NCI-H446 (cell line): ENCODE measurements at regions not wholly inside any gene's neighbourhood (a gene's known extent, or its start where the extent isn't known, plus 50 kb on each side); places are given as distances from the start of the nearest gene placed in this dataset.
"Not testable (repeated sequence)": the region's sequence is repeated elsewhere in the genome, so short reads cannot be mapped to it uniquely, and the experiment has no call there.

Experiments used
- DNase-seq, 2 experiments: peaks; one replicate each; lab custom pipeline; 2025; lab: John Stamatoyannopoulos, UW

GRCh38 chr14:65834812-65835211 is 422.3 kb downstream of the FUT8 start:
- DNase-seq = no peak

GRCh38 chr14:65835501-65835900 is 423.0 kb downstream of the FUT8 start:
- DNase-seq = no peak

- no peak for DNase-seq
Measured at GRCh38 chr14:65838565-65838964, 426.0 kb downstream of the FUT8 start.

GRCh38 chr14:65840118-65840751 is 427.7 kb downstream of the FUT8 start:
- peak; percentile 39 to 61 for DNase-seq

DNA sequence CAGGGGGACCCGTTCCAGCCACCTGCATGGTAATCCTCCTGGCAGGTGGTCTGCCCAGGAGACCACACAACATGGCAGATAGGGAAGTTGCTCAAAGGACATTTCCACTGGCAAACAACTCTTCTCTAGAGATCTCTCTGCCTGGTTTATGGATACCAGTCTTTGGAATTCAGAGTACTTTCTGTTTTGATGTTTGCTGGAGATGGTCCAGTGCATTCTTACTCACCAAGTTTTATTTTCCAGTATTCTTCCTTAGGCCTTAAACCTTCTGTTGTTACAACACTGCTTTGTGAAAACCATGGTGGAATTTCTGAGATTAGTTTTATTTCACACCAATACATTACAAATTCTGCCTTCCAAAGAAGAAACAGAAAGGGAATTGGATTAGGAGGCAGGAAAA is 428.3 kb downstream of the FUT8 start:
- no peak for DNase-seq

GRCh38 chr14:65846196-65846868 is 433.8 kb downstream of the FUT8 start:
- peak in 1 of 2 experiments; percentile 30 for DNase-seq

DNA sequence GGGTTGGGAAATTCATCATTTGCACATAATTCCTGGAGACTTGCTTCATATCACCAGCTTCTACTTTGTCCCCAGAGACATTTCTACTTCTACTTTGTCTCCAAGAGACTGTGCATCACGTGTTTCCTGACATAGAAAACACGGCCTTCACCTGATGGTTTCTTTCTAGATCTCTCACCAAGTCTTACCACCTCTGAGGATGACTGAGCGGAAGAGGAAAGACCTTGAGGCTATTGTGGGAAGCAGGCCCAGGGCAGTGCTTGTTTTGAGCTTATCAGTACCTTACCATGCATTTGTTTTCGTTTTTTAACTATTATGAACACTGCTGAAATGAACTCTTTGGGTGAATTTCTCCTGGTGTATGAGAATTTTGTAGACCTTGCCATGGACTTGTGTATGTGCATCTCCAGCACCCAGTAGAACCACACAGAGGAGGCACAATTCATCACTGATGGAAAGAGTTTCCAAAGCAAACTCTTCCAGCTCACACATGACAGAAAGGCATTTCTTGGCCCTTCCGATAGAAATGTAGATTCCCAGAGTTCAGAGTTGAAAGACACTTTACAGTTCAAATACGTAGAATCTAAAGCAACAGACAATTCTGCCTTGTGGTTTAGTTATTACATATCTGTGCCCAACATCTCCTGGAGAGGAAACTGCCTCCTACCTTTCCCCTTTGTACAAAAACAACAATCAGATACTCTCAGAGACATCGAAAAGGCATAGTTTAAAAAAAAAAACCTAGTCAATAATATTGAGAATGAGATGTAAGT is 434.7 kb downstream of the FUT8 start:
- DNase-seq = no peak

DNA sequence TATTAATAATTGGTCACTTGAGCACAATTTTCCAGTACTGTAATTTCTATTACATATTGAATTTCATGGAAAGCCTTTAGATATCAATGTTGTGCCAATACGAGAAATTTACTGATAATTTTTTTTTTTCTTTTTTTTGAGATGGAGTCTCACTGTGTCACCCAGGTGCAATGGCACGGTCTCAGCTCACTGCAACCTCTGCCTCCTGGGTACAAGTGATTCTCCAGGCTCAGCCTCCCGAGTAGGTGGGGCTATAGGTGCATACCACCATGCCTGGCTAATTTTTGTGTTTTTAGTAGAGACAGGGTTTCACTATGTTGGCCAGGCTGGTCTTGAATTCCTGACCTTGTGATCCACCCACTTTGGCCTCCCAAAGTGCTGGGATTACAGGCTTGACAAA is 435.4 kb downstream of the FUT8 start:
- DNase-seq = not testable (repeated sequence)

- no peak for DNase-seq
Measured at GRCh38 chr14:65849091-65849490, 436.6 kb downstream of the FUT8 start.

- peak in 1 of 2 experiments; percentile 17 for DNase-seq
Measured at GRCh38 chr14:65849558-65849957, 437.0 kb downstream of the FUT8 start.

- DNase-seq = peak; percentile 58 to 87
Measured at GRCh38 chr14:65850429-65851135, 438.1 kb downstream of the FUT8 start.

- DNase-seq = no peak
Measured at GRCh38 chr14:65852689-65853088, 440.2 kb downstream of the FUT8 start.

GRCh38 chr14:65853407-65853955 is 441.0 kb downstream of the FUT8 start:
- no peak for DNase-seq

GRCh38 chr14:65854215-65854614 is 441.7 kb downstream of the FUT8 start:
- DNase-seq = peak; percentile 18 to 51

GRCh38 chr14:65860956-65861611 is 448.6 kb downstream of the FUT8 start:
- DNase-seq = no peak

GRCh38 chr14:65864549-65864948 is 452.0 kb downstream of the FUT8 start:
- DNase-seq = no peak

GRCh38 chr14:65864984-65865383 is 452.5 kb downstream of the FUT8 start:
- DNase-seq = no peak

DNA sequence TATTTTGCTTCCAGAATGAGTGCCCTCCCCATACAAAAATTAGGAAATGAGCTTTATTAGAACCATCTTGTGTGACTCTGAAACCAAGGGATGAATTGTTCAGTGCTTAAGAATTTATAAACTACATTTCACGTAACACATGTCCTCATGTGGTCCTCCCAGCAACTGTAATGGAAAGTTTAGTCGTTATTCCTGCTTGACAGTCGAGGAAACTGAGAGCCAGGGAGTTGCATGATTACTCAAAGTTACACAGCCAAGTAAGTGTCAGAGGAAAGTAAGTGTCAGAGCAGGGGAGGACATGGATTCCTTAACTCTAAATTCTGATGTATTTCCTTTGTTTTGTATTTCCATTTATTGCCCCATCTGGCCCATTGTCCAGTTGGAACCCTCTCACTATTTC is 453.9 kb downstream of the FUT8 start:
- DNase-seq = no peak

GRCh38 chr14:65866886-65867285 is 454.4 kb downstream of the FUT8 start:
- peak; percentile 16 to 56 for DNase-seq

DNA sequence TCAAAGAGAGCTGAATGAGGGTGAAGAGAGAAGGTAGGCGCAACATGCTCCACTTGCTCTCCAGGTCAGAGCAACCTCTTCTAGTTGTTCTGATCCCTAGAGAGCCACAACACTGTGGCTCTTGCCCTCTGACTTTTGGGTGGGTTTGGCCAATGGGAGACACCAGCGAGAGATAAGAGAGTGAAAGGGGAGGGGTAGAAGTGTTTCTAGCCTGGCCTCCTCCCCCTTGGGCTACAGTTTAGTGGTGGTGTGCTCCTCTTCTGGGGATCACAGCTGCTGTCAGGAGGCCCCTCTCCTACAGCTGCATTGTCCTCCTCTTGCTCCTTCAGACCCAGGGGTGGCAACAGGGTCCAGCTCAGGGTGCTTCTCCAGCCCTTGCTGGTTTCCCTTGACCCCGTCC is 454.8 kb downstream of the FUT8 start:
- no peak for DNase-seq

GRCh38 chr14:65872536-65872935 is 460.0 kb downstream of the FUT8 start:
- no peak for DNase-seq

- no peak for DNase-seq
Measured at GRCh38 chr14:65877166-65877565, 464.6 kb downstream of the FUT8 start.
